ENCODE measurements at regions not wholly inside any gene's neighbourhood (a gene's known extent, or its start where the extent isn't known, plus 50 kb on each side); places are given as distances from the start of the nearest gene placed in this dataset.
"Not testable (repeated sequence)": the region's sequence is repeated elsewhere in the genome, so short reads cannot be mapped to it uniquely, and the experiment has no call there.

- TF ChIP-seq, protein P1, sequence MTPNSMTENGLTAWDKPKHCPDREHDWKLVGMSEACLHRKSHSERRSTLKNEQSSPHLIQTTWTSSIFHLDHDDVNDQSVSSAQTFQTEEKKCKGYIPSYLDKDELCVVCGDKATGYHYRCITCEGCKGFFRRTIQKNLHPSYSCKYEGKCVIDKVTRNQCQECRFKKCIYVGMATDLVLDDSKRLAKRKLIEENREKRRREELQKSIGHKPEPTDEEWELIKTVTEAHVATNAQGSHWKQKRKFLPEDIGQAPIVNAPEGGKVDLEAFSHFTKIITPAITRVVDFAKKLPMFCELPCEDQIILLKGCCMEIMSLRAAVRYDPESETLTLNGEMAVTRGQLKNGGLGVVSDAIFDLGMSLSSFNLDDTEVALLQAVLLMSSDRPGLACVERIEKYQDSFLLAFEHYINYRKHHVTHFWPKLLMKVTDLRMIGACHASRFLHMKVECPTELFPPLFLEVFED (CRISPR knock-in tag; conservative IDR thresholded peaks at IDR 0.05), result not testable (repeated sequence)
- TF ChIP-seq ZBTB8A (IDR thresholded peaks at IDR 0.05; ENCODE audit: partially characterized antibody); ZFP30 (CRISPR knock-in tag; IDR thresholded peaks at IDR 0.05; ENCODE audit: borderline replicate concordance); CTCF (IDR thresholded peaks at IDR 0.05 in 2 of 3, conservative IDR thresholded peaks at IDR 0.05 in 1 of 3; ENCODE audit: insufficient read depth in 2 of 3, low read depth in 1 of 3, low read length in 3 of 3); ATF1 (CRISPR knock-in tag; IDR thresholded peaks at IDR 0.05); ATF1 (tag; IDR thresholded peaks at IDR 0.05); NFYB (IDR thresholded peaks at IDR 0.05; ENCODE audit: extremely low read depth, insufficient read length); HMGN3 (IDR thresholded peaks at IDR 0.05; ENCODE audit: borderline replicate concordance, extremely low read depth, insufficient read length, low read depth, low read length); JUN (IDR thresholded peaks at IDR 0.05; ENCODE audit: borderline replicate concordance, low read depth, low read length); JUN (CRISPR knock-in tag; IDR thresholded peaks at IDR 0.05; ENCODE audit: borderline replicate concordance): not testable (repeated sequence)
- TF ChIP-seq, protein P2, sequence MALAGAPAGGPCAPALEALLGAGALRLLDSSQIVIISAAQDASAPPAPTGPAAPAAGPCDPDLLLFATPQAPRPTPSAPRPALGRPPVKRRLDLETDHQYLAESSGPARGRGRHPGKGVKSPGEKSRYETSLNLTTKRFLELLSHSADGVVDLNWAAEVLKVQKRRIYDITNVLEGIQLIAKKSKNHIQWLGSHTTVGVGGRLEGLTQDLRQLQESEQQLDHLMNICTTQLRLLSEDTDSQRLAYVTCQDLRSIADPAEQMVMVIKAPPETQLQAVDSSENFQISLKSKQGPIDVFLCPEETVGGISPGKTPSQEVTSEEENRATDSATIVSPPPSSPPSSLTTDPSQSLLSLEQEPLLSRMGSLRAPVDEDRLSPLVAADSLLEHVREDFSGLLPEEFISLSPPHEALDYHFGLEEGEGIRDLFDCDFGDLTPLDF (CRISPR knock-in tag; IDR thresholded peaks at IDR 0.05), result not testable (repeated sequence)
Observed at GRCh38 chr4:72840166-72840565, 229.3 kb downstream of the COX18 start.
